ENCODE measurements at regions not wholly inside any gene's neighbourhood (a gene's known extent, or its start where the extent isn't known, plus 50 kb on each side); places are given as distances from the start of the nearest gene placed in this dataset.

DNA sequence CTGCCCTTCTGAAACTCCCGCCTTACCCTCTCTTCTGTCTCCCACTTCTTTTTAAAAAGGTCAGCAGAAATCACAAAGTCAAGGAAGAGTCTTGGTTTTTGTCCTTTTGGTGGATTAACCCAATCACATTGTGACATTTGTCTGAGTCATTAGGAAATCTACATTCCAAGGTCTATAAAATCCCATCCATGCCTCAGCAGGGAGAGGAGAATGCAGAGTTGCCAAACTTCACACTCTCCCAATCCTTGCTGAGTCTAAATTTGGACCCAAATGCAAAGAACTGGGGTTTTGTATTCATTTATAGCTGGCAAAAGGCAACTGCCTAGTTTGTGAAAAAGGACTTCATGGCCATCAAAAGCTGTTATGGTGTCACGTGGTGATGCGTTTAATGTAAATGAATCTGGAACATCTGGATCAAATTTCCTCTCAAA, 67.9 kb downstream of the TMEM30B start:
- no peaks in the 10 kb centered on the region for H3K79me2 ChIP-seq (ENCODE audit: control insufficient read depth, insufficient read depth, low read length)
- H3K4me1 ChIP-seq (ENCODE audit: control insufficient read depth, extremely low read depth, insufficient read depth, low read length): peaks cover 5% of the 10 kb centered on the region
- H3K9ac ChIP-seq (ENCODE audit: insufficient read depth, low read length): no peak overlapping the region
- no peaks in the 10 kb centered on the region for H4K20me1 ChIP-seq (ENCODE audit: control insufficient read depth, extremely low read depth, insufficient read depth, low read length)
- no peak overlapping the region for H2AFZ ChIP-seq (ENCODE audit: low read length)
- no peaks in the 10 kb centered on the region for H3K27me3 ChIP-seq (ENCODE audit: control insufficient read depth, insufficient read depth, low read length)
- TF ChIP-seq, protein P1, sequence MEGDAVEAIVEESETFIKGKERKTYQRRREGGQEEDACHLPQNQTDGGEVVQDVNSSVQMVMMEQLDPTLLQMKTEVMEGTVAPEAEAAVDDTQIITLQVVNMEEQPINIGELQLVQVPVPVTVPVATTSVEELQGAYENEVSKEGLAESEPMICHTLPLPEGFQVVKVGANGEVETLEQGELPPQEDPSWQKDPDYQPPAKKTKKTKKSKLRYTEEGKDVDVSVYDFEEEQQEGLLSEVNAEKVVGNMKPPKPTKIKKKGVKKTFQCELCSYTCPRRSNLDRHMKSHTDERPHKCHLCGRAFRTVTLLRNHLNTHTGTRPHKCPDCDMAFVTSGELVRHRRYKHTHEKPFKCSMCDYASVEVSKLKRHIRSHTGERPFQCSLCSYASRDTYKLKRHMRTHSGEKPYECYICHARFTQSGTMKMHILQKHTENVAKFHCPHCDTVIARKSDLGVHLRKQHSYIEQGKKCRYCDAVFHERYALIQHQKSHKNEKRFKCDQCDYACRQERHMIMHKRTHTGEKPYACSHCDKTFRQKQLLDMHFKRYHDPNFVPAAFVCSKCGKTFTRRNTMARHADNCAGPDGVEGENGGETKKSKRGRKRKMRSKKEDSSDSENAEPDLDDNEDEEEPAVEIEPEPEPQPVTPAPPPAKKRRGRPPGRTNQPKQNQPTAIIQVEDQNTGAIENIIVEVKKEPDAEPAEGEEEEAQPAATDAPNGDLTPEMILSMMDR (conservative IDR thresholded peaks at IDR 0.05 in 1 of 2, IDR thresholded peaks at IDR 0.05 in 1 of 2; ENCODE audit: low read depth in 1 of 2, low read length in 2 of 2): no peak
- no peak for TF ChIP-seq EZH2 (IDR thresholded peaks at IDR 0.05; ENCODE audit: low read length, missing control alignments)
- DNase-seq (ENCODE audit: low read depth in 2 of 2): peak in 1 of 2 donors; percentile 60
- H3K4me2 ChIP-seq (ENCODE audit: extremely low read depth, insufficient read depth, low read length): no peak overlapping the region
- no peaks in the 10 kb centered on the region for H3K36me3 ChIP-seq (ENCODE audit: control insufficient read depth, insufficient read depth, low read length)
- H3K4me3 ChIP-seq (replicated peaks in 1 of 4; ENCODE audit: control extremely low read depth in 1 of 4, insufficient read depth in 1 of 4, low read depth in 3 of 4, low read length in 4 of 4): no peak overlapping the region
- no peaks in the 10 kb centered on the region for H3K9me3 ChIP-seq (ENCODE audit: control insufficient read depth, insufficient read depth, low read depth, low read length)
- no peak overlapping the region for H3K27ac ChIP-seq (ENCODE audit: insufficient read depth, low read length)

DNA sequence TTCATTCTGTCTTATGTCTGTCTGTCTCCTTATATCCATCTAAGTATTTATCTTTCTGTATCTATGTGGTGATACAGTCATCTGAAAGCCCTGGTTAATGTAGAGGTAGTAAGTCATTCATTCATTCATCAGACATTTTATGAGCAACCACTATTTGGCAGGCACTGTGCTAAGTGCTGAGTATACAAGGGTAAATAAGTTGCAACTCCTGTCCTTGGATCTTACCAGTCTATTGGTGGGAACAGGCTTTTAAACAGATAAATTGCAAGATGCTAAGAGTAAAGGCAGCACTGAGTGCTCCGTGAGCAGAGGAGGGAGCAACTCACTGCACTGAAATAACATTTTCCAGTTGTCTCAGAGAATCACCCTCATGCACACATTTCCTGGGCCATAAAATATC, 68.6 kb downstream of the TMEM30B start:
- Histone ChIP-seq H3K27me3 (ENCODE audit: control insufficient read depth, insufficient read depth, low read length) (no peaks in the 10 kb centered on the region), H3K4me1 (ENCODE audit: control insufficient read depth, extremely low read depth, insufficient read depth, low read length) (peaks cover 3% of the 10 kb centered on the region), H3K4me3 (replicated peaks in 1 of 4; ENCODE audit: control extremely low read depth in 1 of 4, insufficient read depth in 1 of 4, low read depth in 3 of 4, low read length in 4 of 4) (no peak overlapping the region), H3K36me3 (ENCODE audit: control insufficient read depth, insufficient read depth, low read length) (no peaks in the 10 kb centered on the region), H3K79me2 (ENCODE audit: control insufficient read depth, insufficient read depth, low read length) (no peaks in the 10 kb centered on the region), H3K9ac (ENCODE audit: insufficient read depth, low read length) (no peak overlapping the region), H3K9me3 (ENCODE audit: control insufficient read depth, insufficient read depth, low read depth, low read length) (no peaks in the 10 kb centered on the region), H3K4me2 (ENCODE audit: extremely low read depth, insufficient read depth, low read length) (no peak overlapping the region), H4K20me1 (ENCODE audit: control insufficient read depth, extremely low read depth, insufficient read depth, low read length) (no peaks in the 10 kb centered on the region), H3K27ac (ENCODE audit: insufficient read depth, low read length) (no peak overlapping the region), H2AFZ (ENCODE audit: low read length) (no peak overlapping the region)
- DNase-seq (ENCODE audit: low read depth in 2 of 2): no peak
- TF ChIP-seq EZH2 (IDR thresholded peaks at IDR 0.05; ENCODE audit: low read length, missing control alignments): no peak
- TF ChIP-seq, protein P1 (conservative IDR thresholded peaks at IDR 0.05 in 1 of 2, IDR thresholded peaks at IDR 0.05 in 1 of 2; ENCODE audit: low read depth in 1 of 2, low read length in 2 of 2): no peak

DNA sequence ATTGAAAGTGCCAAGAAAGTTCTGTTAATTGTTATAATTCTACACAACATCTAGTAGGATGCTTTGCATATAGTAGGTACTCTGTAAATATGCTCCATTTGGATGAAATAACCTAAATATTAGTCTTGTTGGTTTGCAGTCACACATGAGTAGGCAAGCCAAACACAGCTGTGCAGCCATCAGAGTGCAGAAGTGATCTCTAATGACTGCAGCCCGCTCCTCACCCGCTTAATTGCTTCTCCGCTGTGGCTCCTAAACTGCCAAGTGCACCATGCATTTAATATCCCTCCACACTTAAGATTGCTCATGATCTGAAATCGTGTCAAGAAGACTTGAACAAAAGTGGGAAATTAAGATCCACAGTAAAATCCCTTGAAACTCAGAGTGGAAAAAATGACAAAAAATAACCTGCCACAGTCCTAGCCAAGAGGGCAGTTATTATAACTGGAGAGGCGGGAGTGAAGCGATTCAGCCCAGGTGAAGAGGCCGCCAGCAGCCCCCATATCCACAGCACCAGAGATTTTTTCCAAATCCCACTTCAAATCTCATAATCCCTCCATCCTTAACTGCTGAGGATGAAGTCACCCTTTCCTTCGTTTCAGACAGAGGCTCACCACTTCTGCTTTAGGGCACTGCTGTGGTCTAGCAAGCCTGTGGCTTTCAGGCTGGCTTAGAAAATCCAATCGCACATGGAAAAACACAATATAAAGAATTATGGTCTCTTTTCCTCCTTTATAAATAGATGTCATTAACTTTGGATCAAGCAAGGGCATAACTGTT, 69.5 kb downstream of the TMEM30B start:
- TF ChIP-seq EZH2 (IDR thresholded peaks at IDR 0.05; ENCODE audit: low read length, missing control alignments): no peak
- TF ChIP-seq, protein P1 (conservative IDR thresholded peaks at IDR 0.05 in 1 of 2, IDR thresholded peaks at IDR 0.05 in 1 of 2; ENCODE audit: low read depth in 1 of 2, low read length in 2 of 2): no peak
- no peak overlapping the region for H3K27ac ChIP-seq (ENCODE audit: insufficient read depth, low read length)
- H3K36me3 ChIP-seq (ENCODE audit: control insufficient read depth, insufficient read depth, low read length): no peaks in the 10 kb centered on the region
- DNase-seq (ENCODE audit: low read depth in 2 of 2): no peak
- H3K79me2 ChIP-seq (ENCODE audit: control insufficient read depth, insufficient read depth, low read length): no peaks in the 10 kb centered on the region
- no peaks in the 10 kb centered on the region for H3K27me3 ChIP-seq (ENCODE audit: control insufficient read depth, insufficient read depth, low read length)
- H3K9me3 ChIP-seq (ENCODE audit: control insufficient read depth, insufficient read depth, low read depth, low read length): no peaks in the 10 kb centered on the region
- H3K4me1 ChIP-seq (ENCODE audit: control insufficient read depth, extremely low read depth, insufficient read depth, low read length): peaks cover 2% of the 10 kb centered on the region
- no peaks in the 10 kb centered on the region for H4K20me1 ChIP-seq (ENCODE audit: control insufficient read depth, extremely low read depth, insufficient read depth, low read length)
- no peak overlapping the region for H3K9ac ChIP-seq (ENCODE audit: insufficient read depth, low read length)
- no peak overlapping the region for H2AFZ ChIP-seq (ENCODE audit: low read length)
- no peak overlapping the region for H3K4me2 ChIP-seq (ENCODE audit: extremely low read depth, insufficient read depth, low read length)
- H3K4me3 ChIP-seq (replicated peaks in 1 of 4; ENCODE audit: control extremely low read depth in 1 of 4, insufficient read depth in 1 of 4, low read depth in 3 of 4, low read length in 4 of 4): no peak overlapping the region
